GM18499 (cell line): ENCODE measurements at regions not wholly inside any gene's neighbourhood (a gene's known extent, or its start where the extent isn't known, plus 50 kb on each side); places are given as distances from the start of the nearest gene placed in this dataset.

Experiments
- ATAC-seq: cut with Tn5 transposase; IDR thresholded peaks from one replicate; pipeline ENCODE4 v1.9.1; 2021; ENCODE audit warnings: moderate number of reproducible peaks; ENCODE audit not compliant: insufficient read depth, unreplicated experiment

GRCh38 chr11:116278076-116278475, 494.7 kb downstream of the BUD13 start:
- no peak for ATAC-seq

GRCh38 chr11:116276051-116277044, 496.4 kb downstream of the BUD13 start:
- ATAC-seq = no peak

GRCh38 chr11:116275635-116276034, 497.2 kb downstream of the BUD13 start:
- no peak for ATAC-seq

DNA sequence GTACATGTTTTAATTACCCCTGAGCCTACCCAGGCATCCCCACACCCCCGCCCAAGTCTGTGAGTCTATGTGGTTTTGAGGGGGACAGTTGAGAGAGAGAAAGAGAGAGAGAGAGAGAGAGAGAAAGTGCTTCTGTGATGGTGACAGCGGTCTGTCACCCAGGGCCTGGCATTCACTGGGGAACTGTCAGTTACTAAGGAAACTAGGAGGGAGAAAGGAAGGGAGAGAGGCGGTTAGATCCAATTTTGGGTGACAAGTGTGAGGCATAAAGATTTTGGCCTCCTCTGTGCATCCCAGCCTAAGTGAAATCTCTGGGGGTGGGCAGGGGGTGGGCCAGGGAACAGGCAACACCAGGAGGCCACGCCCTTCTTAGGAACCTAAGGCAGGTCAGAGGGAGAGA, 498.3 kb downstream of the BUD13 start:
- ATAC-seq = no peak

DNA sequence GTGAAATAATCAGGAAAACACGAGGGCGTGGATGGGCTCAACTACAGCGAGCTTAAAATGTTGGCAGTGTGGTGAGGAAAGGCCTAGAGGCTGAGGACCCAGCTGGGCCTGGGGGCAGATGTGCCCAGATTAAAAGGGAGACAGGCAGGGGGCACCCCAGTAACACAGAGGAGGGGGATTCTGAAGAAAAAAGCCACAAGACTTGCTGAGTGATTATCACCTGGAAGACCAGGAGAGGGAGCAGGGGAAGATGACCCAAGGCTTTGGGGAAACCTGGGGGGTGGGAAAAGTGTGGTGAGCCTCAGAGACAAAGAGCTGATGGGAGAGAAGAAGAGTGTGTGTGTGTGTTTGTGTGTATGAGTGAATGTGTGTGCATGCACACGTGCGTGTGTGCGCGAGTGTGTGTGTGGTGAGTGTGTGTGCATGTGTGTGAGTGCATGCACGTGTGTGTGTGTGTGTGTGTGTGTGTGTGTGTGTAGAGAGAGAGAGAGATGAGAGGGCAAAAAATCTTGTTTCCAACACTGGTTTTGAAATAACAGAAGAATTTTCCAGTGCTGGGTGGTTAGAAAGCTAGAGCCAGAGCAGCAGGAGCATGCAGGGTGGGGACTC, 500.5 kb downstream of the BUD13 start:
- no peak for ATAC-seq

DNA sequence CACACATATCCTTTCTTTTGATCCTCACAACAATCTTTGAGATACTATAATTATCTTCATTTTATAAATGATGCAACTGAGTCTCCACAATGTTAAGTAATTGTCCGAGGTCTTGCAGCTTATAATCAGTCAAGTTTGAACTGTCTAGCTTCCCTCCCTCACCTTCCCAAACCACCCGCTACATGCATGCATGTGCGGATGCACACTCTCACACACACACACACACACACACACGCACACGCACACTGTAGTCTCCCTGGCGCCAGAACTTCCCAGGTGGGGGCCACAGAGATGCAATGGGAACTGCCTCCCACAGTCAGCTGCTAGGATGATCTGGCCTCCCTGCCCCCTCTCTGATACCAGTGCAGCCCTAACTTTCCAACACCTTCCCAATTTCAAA, 501.3 kb downstream of the BUD13 start:
- ATAC-seq = no peak

- ATAC-seq = no peak
Observed at GRCh38 chr11:116267146-116267545, 505.6 kb downstream of the BUD13 start.

DNA sequence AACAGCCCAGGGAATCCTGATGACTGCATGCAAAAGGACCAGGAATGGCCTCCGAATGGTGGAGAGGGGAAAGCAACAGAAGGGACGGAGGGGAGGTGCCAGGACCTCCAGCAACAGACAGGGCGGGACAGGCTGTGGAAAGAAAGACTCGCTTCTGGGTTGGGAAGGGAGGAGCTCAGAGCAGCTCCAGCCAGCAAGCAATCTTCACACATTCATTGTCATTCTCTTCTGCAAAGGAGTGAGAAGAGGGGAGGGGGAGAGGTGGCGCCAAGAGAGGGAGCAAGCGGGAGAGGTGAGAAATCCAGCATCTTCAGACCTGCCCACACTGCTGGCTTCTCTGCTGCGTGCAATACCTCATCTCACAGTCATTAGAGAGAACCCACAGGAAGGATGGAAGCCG, 509.0 kb downstream of the BUD13 start:
- no peak for ATAC-seq

DNA sequence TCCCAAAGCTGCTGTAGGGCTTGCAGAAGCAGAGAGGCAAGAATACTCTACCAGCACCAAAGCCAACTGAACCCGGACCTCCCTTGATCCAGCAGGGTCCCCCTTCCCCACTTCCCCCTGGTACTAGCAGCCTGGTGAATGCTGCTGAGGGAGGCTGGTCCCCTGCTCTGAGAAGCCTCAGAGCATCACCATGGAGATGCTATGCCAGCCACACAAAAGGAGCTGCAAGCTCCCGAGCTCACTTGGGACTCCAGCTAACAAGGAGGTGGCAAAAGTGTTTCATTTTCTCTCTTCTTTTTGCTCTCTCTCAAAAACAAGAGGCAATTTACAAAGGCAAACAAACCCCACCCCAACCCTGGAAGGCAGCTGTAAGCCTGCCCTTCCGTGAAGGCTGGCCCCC, 509.8 kb downstream of the BUD13 start:
- ATAC-seq = no peak

DNA sequence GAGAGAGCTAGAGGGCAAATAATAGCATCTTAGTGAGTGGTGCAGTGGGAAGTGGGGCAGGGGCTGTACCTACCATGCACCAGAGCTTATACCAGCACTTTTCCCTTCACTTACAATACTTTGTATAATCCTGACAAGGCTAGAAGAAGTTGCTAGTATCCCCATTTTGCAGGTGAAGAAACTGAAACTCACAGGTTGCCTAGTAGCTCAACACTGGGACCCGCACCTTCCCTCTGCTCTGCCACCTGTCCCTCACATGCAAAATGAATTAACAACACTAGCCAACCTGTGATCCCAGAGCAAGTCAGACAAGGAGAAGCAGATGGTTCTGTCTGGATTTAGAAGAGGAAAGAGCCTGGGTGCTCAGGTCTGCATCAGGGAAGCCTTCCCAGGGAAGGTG, 510.4 kb downstream of the BUD13 start:
- no peak for ATAC-seq

- no peak for ATAC-seq
Observed at GRCh38 chr11:116261606-116262005, 511.2 kb downstream of the BUD13 start.

DNA sequence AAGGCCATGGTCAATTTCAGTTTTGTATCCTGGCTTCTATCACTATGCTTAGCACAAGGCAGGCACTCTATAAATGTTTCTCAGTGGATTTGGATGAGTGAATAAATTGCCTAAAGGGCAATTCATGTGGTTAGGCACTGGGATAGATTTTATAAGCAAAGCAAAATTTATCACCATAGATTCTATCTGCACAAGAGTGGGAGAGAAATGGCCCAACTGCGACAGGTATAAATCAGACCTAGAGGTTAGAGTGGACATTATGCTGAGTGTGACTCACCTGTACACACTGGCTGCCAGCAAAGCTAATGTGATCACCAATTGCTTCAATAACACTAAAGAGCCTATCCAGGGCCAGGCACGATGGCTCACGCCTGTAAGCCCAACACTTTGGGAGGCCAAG, 514.0 kb downstream of the BUD13 start:
- ATAC-seq = no peak

DNA sequence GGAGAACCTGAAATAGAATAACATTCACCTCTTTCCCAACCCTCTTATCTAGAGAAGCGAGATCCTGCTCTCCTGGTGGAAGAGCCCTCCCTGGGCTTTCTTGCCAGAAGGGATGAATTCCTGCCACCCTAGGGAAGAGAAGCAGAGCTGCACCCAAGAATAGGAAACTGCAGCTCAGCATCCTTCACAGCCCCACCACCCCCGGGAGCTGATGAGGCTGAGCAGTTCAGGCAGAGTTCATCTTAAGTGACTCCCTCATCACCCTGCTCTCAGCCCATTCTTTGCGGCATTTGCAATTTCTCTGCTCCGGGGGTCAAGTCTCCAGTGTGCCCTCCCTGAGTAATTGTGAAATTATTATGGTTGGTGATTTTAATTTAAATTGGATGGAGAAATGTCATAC, 514.9 kb downstream of the BUD13 start:
- ATAC-seq = no peak

DNA sequence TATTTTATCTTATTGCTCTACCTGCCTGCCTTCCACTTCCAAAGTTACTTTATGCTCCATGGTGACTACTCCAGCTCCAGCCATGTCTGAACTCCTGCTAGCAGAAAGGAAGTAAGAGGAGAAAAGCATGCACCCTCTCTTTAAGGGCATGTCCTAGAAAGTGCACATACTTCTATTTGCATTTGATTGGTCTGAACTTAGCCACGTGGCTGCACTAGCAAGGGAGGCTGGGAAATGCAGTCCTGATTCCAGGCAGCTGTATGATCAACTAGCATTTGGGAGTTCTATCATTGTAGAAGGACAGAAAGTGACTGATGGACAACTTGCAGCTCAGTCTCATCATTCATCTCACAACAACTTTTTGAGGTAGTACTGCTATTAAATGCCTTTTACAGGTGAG, 515.7 kb downstream of the BUD13 start:
- ATAC-seq = no peak

- no peak for ATAC-seq
Observed at GRCh38 chr11:116256215-116256614, 516.6 kb downstream of the BUD13 start.

- no peak for ATAC-seq
Observed at GRCh38 chr11:116255321-116255953, 517.4 kb downstream of the BUD13 start.

DNA sequence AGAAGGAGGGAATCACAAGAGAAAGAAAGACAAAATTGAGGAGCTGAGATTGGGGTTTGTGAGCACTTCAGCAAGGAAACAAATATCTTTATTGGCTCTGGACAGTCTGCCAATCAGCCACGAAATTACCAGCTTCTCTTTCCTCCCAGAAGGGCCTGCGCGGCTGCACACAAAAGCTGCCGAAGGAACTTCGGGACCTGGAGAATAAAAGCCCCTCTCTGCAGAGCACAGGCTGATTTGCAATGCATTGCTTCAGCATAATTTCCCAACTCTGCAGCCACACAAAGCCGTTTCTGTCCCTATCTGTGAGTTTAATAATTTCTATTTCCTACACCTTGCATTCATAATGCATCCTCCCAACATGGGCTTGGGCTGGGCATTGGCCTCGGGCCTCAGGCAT, 522.6 kb downstream of the BUD13 start:
- no peak for ATAC-seq

- ATAC-seq = no peak
Observed at GRCh38 chr11:116249561-116249960, 523.2 kb downstream of the BUD13 start.

- ATAC-seq = no peak
Observed at GRCh38 chr11:116244889-116245288, 527.9 kb downstream of the BUD13 start.

DNA sequence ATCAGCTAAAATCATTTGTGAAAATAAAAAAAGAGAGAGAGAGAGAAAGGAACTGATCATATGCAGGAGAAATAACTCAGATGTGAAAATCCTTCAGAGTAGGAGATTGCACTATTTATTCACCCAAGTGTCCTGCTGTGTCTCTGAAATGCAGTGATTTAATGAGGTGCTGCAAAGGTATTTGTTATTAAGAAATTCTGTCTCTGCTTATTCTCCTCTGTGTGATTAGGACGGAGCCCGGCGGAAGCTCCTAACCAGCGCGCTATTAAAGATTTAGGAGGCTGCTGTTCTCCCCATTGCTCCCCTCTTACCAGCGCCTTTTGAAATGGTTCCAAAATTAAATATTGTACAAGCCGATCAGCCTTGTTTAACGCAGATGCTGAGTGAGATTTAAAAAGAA, 528.3 kb downstream of the BUD13 start:
- no peak for ATAC-seq

GRCh38 chr11:116243991-116244390, 528.8 kb downstream of the BUD13 start:
- ATAC-seq = no peak
